H9 (cell line): ENCODE measurements at regions not wholly inside any gene's neighbourhood (a gene's known extent, or its start where the extent isn't known, plus 50 kb on each side); places are given as distances from the start of the nearest gene placed in this dataset.

ENCODE experiments used
- DNase-seq: peaks from one replicate; pipeline ENCODE4 v3.0.0-alpha.2; 2017
- H2AFZ ChIP-seq: one replicate; pipeline ENCODE4 v1.6.1; 2013; ENCODE audit warnings: mild to moderate bottlenecking, low read length, control low read depth, moderate library complexity
- H2AK5ac ChIP-seq: 2 replicates; pipeline ENCODE4 v1.6.1; 2013; ENCODE audit warnings: low read length, control low read depth, mixed read lengths; ENCODE audit not compliant: insufficient read length
- H2BK120ac ChIP-seq: one replicate; pipeline ENCODE4 v1.6.1; 2013; ENCODE audit warnings: low read depth, mild to moderate bottlenecking, low read length, control low read depth, inconsistent platforms; ENCODE audit not compliant: poor library complexity, severe bottlenecking
- H2BK12ac ChIP-seq: 2 replicates; pipeline ENCODE4 v1.6.1; 2013; ENCODE audit warnings: low read length, control low read depth, mixed read lengths, low read depth; ENCODE audit not compliant: insufficient read length
- H2BK15ac ChIP-seq: 2 replicates; pipeline ENCODE4 v1.6.1; 2013; ENCODE audit warnings: low read depth, low read length, control low read depth
- H2BK20ac ChIP-seq: one replicate; pipeline ENCODE4 v1.6.1; 2013; ENCODE audit warnings: low read depth, mild to moderate bottlenecking, low read length, control low read depth, inconsistent platforms; ENCODE audit not compliant: poor library complexity, severe bottlenecking
- H2BK5ac ChIP-seq: 2 replicates; pipeline ENCODE4 v1.6.1; 2013; ENCODE audit warnings: low read length, control low read depth, mixed read lengths; ENCODE audit not compliant: insufficient read length
- H3K14ac ChIP-seq: 2 replicates; pipeline ENCODE4 v1.6.1; 2013; ENCODE audit warnings: low read length, control low read depth; ENCODE audit not compliant: insufficient read depth
- H3K18ac ChIP-seq: 2 replicates; pipeline ENCODE4 v1.6.1; 2013; ENCODE audit warnings: low read depth, mild to moderate bottlenecking, mixed read lengths, low read length, control low read depth; ENCODE audit not compliant: insufficient read length
- H3K23ac ChIP-seq: 2 replicates; pipeline ENCODE4 v1.6.1; 2013; ENCODE audit warnings: low read length, control low read depth, mixed read lengths, low read depth; ENCODE audit not compliant: insufficient read length
- H3K23me2 ChIP-seq: 2 replicates; pipeline ENCODE4 v1.6.1; 2013; ENCODE audit warnings: low read depth, mild to moderate bottlenecking, mixed read lengths, low read length, control low read depth; ENCODE audit not compliant: insufficient read length, poor library complexity, severe bottlenecking
- H3K27ac ChIP-seq: 2 replicates; pipeline ENCODE4 v1.5.1; 2013; ENCODE audit warnings: low read length, control low read depth, mixed read lengths, low read depth; ENCODE audit not compliant: insufficient read length
- H3K27me3 ChIP-seq: 2 replicates; pipeline ENCODE4 v1.6.1; 2013; ENCODE audit warnings: low read length, control low read depth, inconsistent platforms; ENCODE audit not compliant: insufficient read depth
- H3K4ac ChIP-seq: 2 replicates; pipeline ENCODE4 v1.6.1; 2013; ENCODE audit warnings: low read depth, mild to moderate bottlenecking, control low read depth, inconsistent platforms, low read length, moderate library complexity
- H3K4me1 ChIP-seq: 2 replicates; pipeline ENCODE4 v1.6.1; 2013; ENCODE audit warnings: low read length, control low read depth, inconsistent platforms; ENCODE audit not compliant: insufficient read depth
- H3K4me2 ChIP-seq: 2 replicates; pipeline ENCODE4 v1.6.1; 2013; ENCODE audit warnings: low read length, control low read depth, mixed read lengths; ENCODE audit not compliant: insufficient read length, insufficient read depth
- H3K56ac ChIP-seq: 2 replicates; pipeline ENCODE4 v1.6.1; 2013; ENCODE audit warnings: low read depth, mild to moderate bottlenecking, mixed read lengths, low read length, control low read depth; ENCODE audit not compliant: insufficient read length
- H3K79me1 ChIP-seq: 2 replicates; pipeline ENCODE4 v1.6.1; 2013; ENCODE audit warnings: low read depth, mild to moderate bottlenecking, moderate library complexity, low read length, control low read depth, inconsistent platforms; ENCODE audit not compliant: insufficient read depth, poor library complexity, severe bottlenecking
- H3K79me2 ChIP-seq: 2 replicates; pipeline ENCODE4 v1.6.1; 2013; ENCODE audit warnings: low read length, control low read depth, inconsistent platforms; ENCODE audit not compliant: insufficient read depth
- H3K9ac ChIP-seq: 2 replicates; pipeline ENCODE4 v1.6.1; 2013; ENCODE audit warnings: low read length, control low read depth, mixed read lengths; ENCODE audit not compliant: insufficient read length; ENCODE audit errors: extremely low read depth
- H3K9me3 ChIP-seq: one replicate; pipeline ENCODE4 v1.6.1; 2013; ENCODE audit warnings: low read depth, low read length, inconsistent platforms; ENCODE audit not compliant: control insufficient read depth
- H3T11ph ChIP-seq: one replicate; pipeline ENCODE4 v1.6.1; 2013; ENCODE audit warnings: mild to moderate bottlenecking, low read length, control low read depth, inconsistent platforms
- H4K20me1 ChIP-seq: one replicate; pipeline ENCODE4 v1.6.1; 2013; ENCODE audit not compliant: control insufficient read depth, insufficient read length, insufficient read depth
- H4K5ac ChIP-seq: 2 replicates; pipeline ENCODE4 v1.6.1; 2013; ENCODE audit warnings: low read depth, mild to moderate bottlenecking, mixed read lengths, low read length, control low read depth; ENCODE audit not compliant: insufficient read length
- H4K8ac ChIP-seq: replicated peaks from 2 replicates; pipeline ENCODE4 v1.6.1; 2013; ENCODE audit warnings: low read length, control low read depth, mixed read lengths, low read depth; ENCODE audit not compliant: insufficient read length
- H4K91ac ChIP-seq: 2 replicates; pipeline ENCODE4 v1.6.1; 2013; ENCODE audit warnings: low read depth, mild to moderate bottlenecking, moderate library complexity, mixed read lengths, low read length, control low read depth; ENCODE audit not compliant: insufficient read length
- H3K27ac Mint-ChIP-seq, 3 experiments: 2 replicates in 2 of 3; 3 replicates in 1 of 3; pipeline ENCODE4 v1.8.0; 2020 to 2021; ENCODE audit warnings: mixed read lengths in 3 of 3, mild to moderate bottlenecking in 1 of 3, moderate library complexity in 1 of 3
- H3K27me3 Mint-ChIP-seq: 2 replicates; pipeline ENCODE4 v1.8.0; 2021; ENCODE audit warnings: low read depth, mild to moderate bottlenecking, moderate library complexity, mixed read lengths
- H3K36me3 Mint-ChIP-seq, 3 experiments: 2 replicates in 2 of 3; 3 replicates in 1 of 3; pipeline ENCODE4 v1.8.0; 2020 to 2021; ENCODE audit warnings: low read depth in 3 of 3, mixed read lengths in 3 of 3; ENCODE audit not compliant: insufficient read depth in 1 of 3
- H3K4me1 Mint-ChIP-seq, 2 experiments: 2 replicates each; pipeline ENCODE4 v1.8.0; 2020; ENCODE audit warnings: mixed read lengths in 2 of 2
- H3K4me3 Mint-ChIP-seq, 2 experiments: 2 replicates in 1 of 2; 3 replicates in 1 of 2; pipeline ENCODE4 v1.8.0; 2020 to 2021; ENCODE audit warnings: mild to moderate bottlenecking in 2 of 2, mixed read lengths in 2 of 2, moderate library complexity in 1 of 2
- H3K9me3 Mint-ChIP-seq, 2 experiments: 2 replicates in 1 of 2; 3 replicates in 1 of 2; pipeline ENCODE4 v1.8.0; 2020; ENCODE audit warnings: mild to moderate bottlenecking in 2 of 2, mixed read lengths in 2 of 2, moderate library complexity in 1 of 2
- WGBS: extraction: QIAGEN DNeasy Blood & Tissue Kit; methylation state at CpG from one replicate; pipeline ENCODE4 v1.1.7; 2013; ENCODE audit warnings: missing lambda C conversion rate, low lambda C conversion rate, mixed read lengths; ENCODE audit not compliant: insufficient read length; ENCODE audit errors: extremely low coverage; 5-methylcytosine and 5-hydroxymethylcytosine counted together
- TF ChIP-seq, protein P1 (sequence below): fragments of 200-600 bp; sonication (generic); conservative IDR thresholded peaks from 3 replicates; pipeline ENCODE4 v1.8.0; 2021; ENCODE audit warnings: antibody characterized with exemption, mild to moderate bottlenecking

DNA sequence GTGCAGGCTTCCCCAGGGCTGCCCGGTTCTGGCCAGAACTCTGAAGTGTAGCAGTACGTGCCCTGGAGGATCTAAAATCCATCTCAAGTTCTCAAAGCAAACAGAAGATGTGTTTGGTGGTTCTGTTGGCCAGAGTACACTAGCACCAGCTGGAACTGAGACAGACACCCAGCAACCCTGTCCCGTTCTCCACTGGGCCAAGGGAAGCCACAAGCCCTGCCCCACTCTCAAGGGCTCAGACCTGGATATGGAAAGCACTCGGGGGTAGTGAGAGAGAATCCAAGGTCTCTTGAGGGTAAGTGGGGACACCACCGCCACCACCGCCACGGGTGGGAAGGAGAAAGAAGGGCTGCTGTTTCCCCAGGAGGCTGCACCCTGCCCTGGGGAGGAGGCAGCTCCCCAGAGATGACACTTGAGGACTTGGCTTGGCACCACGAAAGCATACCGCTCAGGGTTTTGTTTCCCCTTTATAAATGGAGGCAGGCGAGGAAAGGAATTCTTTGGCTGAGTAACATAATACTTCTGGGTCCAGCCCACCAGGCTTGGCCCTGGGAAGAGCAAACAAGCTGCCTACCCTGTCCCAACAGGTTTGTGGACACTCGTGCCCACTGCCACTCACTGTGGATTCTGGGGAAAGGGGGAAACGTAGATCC, 56.1 kb upstream of the POU2AF1 start:
- no peak overlapping the region for H2AFZ ChIP-seq
- no CpG with 5 or more reads among the region's 12 CpGs for WGBS
- H3K4me1 Mint-ChIP-seq, result peaks cover 43 to 46% of the 10 kb centered on the region in 2 experiments

More for the DNA sequence above, 56.1 kb upstream of the POU2AF1 start:
- H2BK20ac ChIP-seq, result no peak overlapping the region
- H4K8ac ChIP-seq, result no peak overlapping the region
- H3K9ac ChIP-seq, result no peak overlapping the region
- H2BK12ac ChIP-seq, result no peak overlapping the region
- H3K9me3 Mint-ChIP-seq, result no peaks in the 10 kb centered on the region
- H4K5ac ChIP-seq, result no peak overlapping the region
- peaks cover 5% of the 10 kb centered on the region for H3K4me1 ChIP-seq
- H3K27me3 ChIP-seq, result no peaks in the 10 kb centered on the region
- no peak overlapping the region for H3K18ac ChIP-seq
- no peak overlapping the region for H3T11ph ChIP-seq
- H3K36me3 Mint-ChIP-seq, result peaks cover 0 to 2% (median 0%) of the 10 kb centered on the region in 3 experiments; a peak in 1 of 7 replicates
- H3K79me2 ChIP-seq, result no peaks in the 10 kb centered on the region
- no peak for DNase-seq
- H3K23ac ChIP-seq, result no peak overlapping the region
- H2AK5ac ChIP-seq, result no peak overlapping the region
- H3K4me2 ChIP-seq, result no peak overlapping the region
- H3K27me3 Mint-ChIP-seq, result peaks cover 9% of the 10 kb centered on the region; the same call in 1 of the 2 replicates
- H3K56ac ChIP-seq, result no peak overlapping the region
- H4K20me1 ChIP-seq, result no peaks in the 10 kb centered on the region
- no peak overlapping the region for H3K4ac ChIP-seq
- H2BK15ac ChIP-seq, result no peak overlapping the region
- no peak overlapping the region for H2BK120ac ChIP-seq
- H3K4me3 Mint-ChIP-seq, result no peak overlapping the region
- H3K9me3 ChIP-seq, result no peaks in the 10 kb centered on the region
- H3K27ac Mint-ChIP-seq, result no peak overlapping the region; a peak in 1 of 7 replicates
- H3K79me1 ChIP-seq, result no peaks in the 10 kb centered on the region
- TF ChIP-seq, protein P1, sequence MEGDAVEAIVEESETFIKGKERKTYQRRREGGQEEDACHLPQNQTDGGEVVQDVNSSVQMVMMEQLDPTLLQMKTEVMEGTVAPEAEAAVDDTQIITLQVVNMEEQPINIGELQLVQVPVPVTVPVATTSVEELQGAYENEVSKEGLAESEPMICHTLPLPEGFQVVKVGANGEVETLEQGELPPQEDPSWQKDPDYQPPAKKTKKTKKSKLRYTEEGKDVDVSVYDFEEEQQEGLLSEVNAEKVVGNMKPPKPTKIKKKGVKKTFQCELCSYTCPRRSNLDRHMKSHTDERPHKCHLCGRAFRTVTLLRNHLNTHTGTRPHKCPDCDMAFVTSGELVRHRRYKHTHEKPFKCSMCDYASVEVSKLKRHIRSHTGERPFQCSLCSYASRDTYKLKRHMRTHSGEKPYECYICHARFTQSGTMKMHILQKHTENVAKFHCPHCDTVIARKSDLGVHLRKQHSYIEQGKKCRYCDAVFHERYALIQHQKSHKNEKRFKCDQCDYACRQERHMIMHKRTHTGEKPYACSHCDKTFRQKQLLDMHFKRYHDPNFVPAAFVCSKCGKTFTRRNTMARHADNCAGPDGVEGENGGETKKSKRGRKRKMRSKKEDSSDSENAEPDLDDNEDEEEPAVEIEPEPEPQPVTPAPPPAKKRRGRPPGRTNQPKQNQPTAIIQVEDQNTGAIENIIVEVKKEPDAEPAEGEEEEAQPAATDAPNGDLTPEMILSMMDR, result no peak
- no peak overlapping the region for H3K14ac ChIP-seq
- H2BK5ac ChIP-seq, result no peak overlapping the region
- H3K23me2 ChIP-seq, result no peaks in the 10 kb centered on the region
- no peak overlapping the region for H4K91ac ChIP-seq
- no peak overlapping the region for H3K27ac ChIP-seq
